Upper lobe of left lung (tissue), 4 donors: ENCODE measurements at regions not wholly inside any gene's neighbourhood (a gene's known extent, or its start where the extent isn't known, plus 50 kb on each side); places are given as distances from the start of the nearest gene placed in this dataset.

Experiments used
- EP300 ChIP-seq, 4 donors: sonication (generic); formaldehyde crosslinking; IDR thresholded peaks; one replicate each; pipeline ENCODE4 v1.5.1; 2017; ENCODE audit warnings: antibody characterized with exemption in 4 of 4, control low read depth in 2 of 4
- POLR2AphosphoS5 ChIP-seq, 2 donors: sonication (generic); formaldehyde crosslinking; IDR thresholded peaks; one replicate each; pipeline ENCODE4 v1.5.1; 2017; ENCODE audit warnings: antibody characterized with exemption in 2 of 2
- TF ChIP-seq, protein P1 (sequence below), 6 experiments: fragments of 450-650 bp in 4 of 6; fragments of 200-600 bp in 2 of 6; sonication (generic) in 2 of 6; IDR thresholded peaks; one replicate each; pipeline ENCODE4 v1.5.1; 2016 to 2019; ENCODE audit warnings: antibody characterized with exemption in 6 of 6

DNA sequence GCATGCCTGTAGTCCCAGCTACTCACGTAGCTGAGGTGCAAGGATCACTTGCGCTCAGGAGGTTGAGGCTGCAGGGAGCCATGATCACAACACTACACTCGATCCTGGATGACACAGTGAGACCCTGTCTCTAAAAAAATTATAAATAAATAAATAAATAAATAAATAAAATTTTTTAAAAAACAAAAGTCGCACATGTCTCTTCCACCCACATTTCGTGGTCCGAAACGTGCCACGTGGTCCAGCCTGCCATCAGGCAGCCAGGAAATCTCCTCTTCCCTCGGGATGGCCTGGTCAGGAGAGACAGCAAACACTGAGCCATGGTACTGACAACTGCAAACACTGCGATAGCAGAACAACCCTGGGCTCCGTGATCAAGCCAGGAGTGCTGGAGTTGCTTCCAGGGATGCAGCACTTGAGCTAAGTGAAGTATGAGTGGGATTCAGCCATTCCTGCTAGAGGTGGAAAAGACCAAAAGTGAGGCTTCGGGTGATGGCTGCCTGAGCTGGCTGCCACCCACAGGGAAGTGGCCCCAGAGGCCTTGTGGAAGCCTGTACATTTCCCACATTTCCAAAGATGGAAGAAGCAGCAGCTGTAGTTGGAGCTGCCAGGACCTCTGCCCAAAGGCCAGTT, 193.1 kb downstream of the SMAD2 start:
- no peak for TF ChIP-seq EP300 (IDR thresholded peaks at IDR 0.05)
- TF ChIP-seq, protein P1, sequence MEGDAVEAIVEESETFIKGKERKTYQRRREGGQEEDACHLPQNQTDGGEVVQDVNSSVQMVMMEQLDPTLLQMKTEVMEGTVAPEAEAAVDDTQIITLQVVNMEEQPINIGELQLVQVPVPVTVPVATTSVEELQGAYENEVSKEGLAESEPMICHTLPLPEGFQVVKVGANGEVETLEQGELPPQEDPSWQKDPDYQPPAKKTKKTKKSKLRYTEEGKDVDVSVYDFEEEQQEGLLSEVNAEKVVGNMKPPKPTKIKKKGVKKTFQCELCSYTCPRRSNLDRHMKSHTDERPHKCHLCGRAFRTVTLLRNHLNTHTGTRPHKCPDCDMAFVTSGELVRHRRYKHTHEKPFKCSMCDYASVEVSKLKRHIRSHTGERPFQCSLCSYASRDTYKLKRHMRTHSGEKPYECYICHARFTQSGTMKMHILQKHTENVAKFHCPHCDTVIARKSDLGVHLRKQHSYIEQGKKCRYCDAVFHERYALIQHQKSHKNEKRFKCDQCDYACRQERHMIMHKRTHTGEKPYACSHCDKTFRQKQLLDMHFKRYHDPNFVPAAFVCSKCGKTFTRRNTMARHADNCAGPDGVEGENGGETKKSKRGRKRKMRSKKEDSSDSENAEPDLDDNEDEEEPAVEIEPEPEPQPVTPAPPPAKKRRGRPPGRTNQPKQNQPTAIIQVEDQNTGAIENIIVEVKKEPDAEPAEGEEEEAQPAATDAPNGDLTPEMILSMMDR (IDR thresholded peaks at IDR 0.05): no peak
- TF ChIP-seq POLR2AphosphoS5 (IDR thresholded peaks at IDR 0.05): no peak
